OCI-LY7 (cell line): ENCODE measurements at regions not wholly inside any gene's neighbourhood (a gene's known extent, or its start where the extent isn't known, plus 50 kb on each side); places are given as distances from the start of the nearest gene placed in this dataset.

Source experiments
- BruUV-seq: library from RNA; stranded (reverse); fragments of 400-500 nt; replicated peaks from 2 replicates; lab custom pipeline; 2021; lab: Mats Ljungman, UMichigan
- CTCF ChIA-PET: fragments of 300-600 bp; sonication (Branson Sonifier 250); formaldehyde crosslinking; loops from one replicate; lab custom pipeline; 2022; ENCODE audit warnings: antibody characterized with exemption; ENCODE audit not compliant: unreplicated experiment; lab: Charles Lee
- POLR2A ChIA-PET: fragments of 300-600 bp; sonication (Branson Sonifier 250); formaldehyde crosslinking; loops from one replicate; lab custom pipeline; 2022; ENCODE audit warnings: antibody characterized with exemption; lab: Charles Lee
- DNase-seq: peaks from one replicate; pipeline ENCODE4 v3.0.0-alpha.2; 2015; ENCODE audit warnings: low spot score
- H2AFZ ChIP-seq: fragments of 200-600 bp; sonication (generic), shearing (Covaris generic); 2 replicates; pipeline ENCODE4 v1.6.1; 2014; ENCODE audit warnings: mild to moderate bottlenecking, antibody characterized with exemption, low read length, moderate library complexity
- H3K27ac ChIP-seq: fragments of 200-600 bp; sonication (generic); 2 replicates; pipeline ENCODE4 v1.5.1; 2014; ENCODE audit warnings: mixed run types, low read depth, mild to moderate bottlenecking, moderate library complexity, low read length, inconsistent platforms; ENCODE audit not compliant: poor library complexity, severe bottlenecking
- H3K36me3 ChIP-seq: fragments of 200-600 bp; sonication (generic); 2 replicates; pipeline ENCODE4 v1.6.1; 2014; ENCODE audit warnings: mild to moderate bottlenecking, antibody characterized with exemption, low read length, moderate library complexity, mixed read lengths; ENCODE audit not compliant: insufficient read depth
- H3K4me1 ChIP-seq: fragments of 200-600 bp; sonication (generic); 2 replicates; pipeline ENCODE4 v1.5.1; 2014; ENCODE audit warnings: mild to moderate bottlenecking, low read length; ENCODE audit not compliant: insufficient read depth, poor library complexity, severe bottlenecking
- H3K4me2 ChIP-seq: fragments of 200-600 bp; sonication (generic); 2 replicates; pipeline ENCODE4 v1.6.1; 2014; ENCODE audit warnings: mild to moderate bottlenecking, low read length
- H3K4me3 ChIP-seq: fragments of 200-600 bp; sonication (generic); 2 replicates; pipeline ENCODE4 v1.5.1; 2014; ENCODE audit warnings: mild to moderate bottlenecking, low read depth, low read length; ENCODE audit not compliant: poor library complexity, severe bottlenecking
- H3K79me2 ChIP-seq: fragments of 200-600 bp; sonication (generic); 2 replicates; pipeline ENCODE4 v1.6.1; 2016; ENCODE audit warnings: low read depth, mild to moderate bottlenecking, low read length, moderate library complexity, mixed read lengths; ENCODE audit not compliant: insufficient read depth
- H3K9me2 ChIP-seq: fragments of 200-600 bp; sonication (generic); 2 replicates; pipeline ENCODE4 v1.6.1; 2016; ENCODE audit warnings: mild to moderate bottlenecking, low read length, mixed read lengths; ENCODE audit not compliant: insufficient read depth
- H3K9me3 ChIP-seq: fragments of 200-600 bp; sonication (generic); 2 replicates; pipeline ENCODE4 v1.6.1; 2014; ENCODE audit warnings: mild to moderate bottlenecking, mixed run types, low read length, mixed read lengths
- H4K20me1 ChIP-seq: fragments of 200-600 bp; sonication (generic); 2 replicates; pipeline ENCODE4 v1.6.1; 2014; ENCODE audit warnings: mild to moderate bottlenecking, antibody characterized with exemption, low read length, moderate library complexity, mixed read lengths; ENCODE audit not compliant: insufficient read depth
- EZH2phosphoT487 ChIP-seq: fragments of 200-600 bp; sonication (generic); IDR thresholded peaks from 2 replicates; pipeline ENCODE4 v1.6.1; 2018; ENCODE audit warnings: low read depth, borderline replicate concordance, mild to moderate bottlenecking, mixed run types, antibody characterized with exemption, low read length, moderate library complexity, mixed read lengths
- intact Hi-C: fragments of 100-400 bp; cut with micrococcal nuclease; formaldehyde crosslinking; loops from one replicate; pipeline ENCODE4 v1.10.0; 2022; ENCODE audit not compliant: unreplicated experiment
- TF ChIP-seq, protein P1 (sequence below): fragments of 200-600 bp; sonication (generic); conservative IDR thresholded peaks from 2 replicates; pipeline ENCODE4 v1.5.1; 2014; ENCODE audit warnings: mild to moderate bottlenecking, antibody characterized with exemption, low read length, moderate library complexity, mixed read lengths

DNA sequence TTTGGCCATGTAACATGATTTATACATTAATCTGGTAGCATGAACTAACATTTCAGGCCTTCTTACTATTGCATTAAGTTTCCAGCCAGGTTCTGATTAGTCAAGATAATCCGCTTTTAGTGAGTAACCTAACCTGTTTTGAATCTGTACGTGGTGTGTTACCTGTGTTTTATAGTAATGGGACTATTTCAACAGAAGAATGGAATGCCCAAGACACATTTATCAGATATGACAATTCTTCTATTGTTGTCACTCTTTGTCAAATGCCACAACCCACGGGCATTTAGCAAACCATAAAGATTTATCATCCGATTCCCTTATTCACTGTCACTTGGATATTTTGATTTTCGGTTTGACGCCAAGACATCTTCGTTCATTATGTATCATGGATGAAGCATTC, 117.9 kb downstream of the ETAA1 start:
- Histone ChIP-seq H3K9me2 (no peaks in the 10 kb centered on the region), H3K4me2 (no peak overlapping the region), H2AFZ (no peak overlapping the region), H3K4me3 (no peak overlapping the region), H3K27ac (no peak overlapping the region), H3K4me1 (no peaks in the 10 kb centered on the region), H3K36me3 (no peaks in the 10 kb centered on the region), H3K9me3 (no peaks in the 10 kb centered on the region), H3K79me2 (no peaks in the 10 kb centered on the region), H4K20me1 (no peaks in the 10 kb centered on the region)
- ChIA-PET CTCF (no interaction called here), POLR2A (no interaction called here)
- intact Hi-C loops = no loop called here
- BruUV-seq = no TSS peak
- DNase-seq = no peak
- TF ChIP-seq, protein P1, sequence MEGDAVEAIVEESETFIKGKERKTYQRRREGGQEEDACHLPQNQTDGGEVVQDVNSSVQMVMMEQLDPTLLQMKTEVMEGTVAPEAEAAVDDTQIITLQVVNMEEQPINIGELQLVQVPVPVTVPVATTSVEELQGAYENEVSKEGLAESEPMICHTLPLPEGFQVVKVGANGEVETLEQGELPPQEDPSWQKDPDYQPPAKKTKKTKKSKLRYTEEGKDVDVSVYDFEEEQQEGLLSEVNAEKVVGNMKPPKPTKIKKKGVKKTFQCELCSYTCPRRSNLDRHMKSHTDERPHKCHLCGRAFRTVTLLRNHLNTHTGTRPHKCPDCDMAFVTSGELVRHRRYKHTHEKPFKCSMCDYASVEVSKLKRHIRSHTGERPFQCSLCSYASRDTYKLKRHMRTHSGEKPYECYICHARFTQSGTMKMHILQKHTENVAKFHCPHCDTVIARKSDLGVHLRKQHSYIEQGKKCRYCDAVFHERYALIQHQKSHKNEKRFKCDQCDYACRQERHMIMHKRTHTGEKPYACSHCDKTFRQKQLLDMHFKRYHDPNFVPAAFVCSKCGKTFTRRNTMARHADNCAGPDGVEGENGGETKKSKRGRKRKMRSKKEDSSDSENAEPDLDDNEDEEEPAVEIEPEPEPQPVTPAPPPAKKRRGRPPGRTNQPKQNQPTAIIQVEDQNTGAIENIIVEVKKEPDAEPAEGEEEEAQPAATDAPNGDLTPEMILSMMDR = no peak
- no peak for TF ChIP-seq EZH2phosphoT487

DNA sequence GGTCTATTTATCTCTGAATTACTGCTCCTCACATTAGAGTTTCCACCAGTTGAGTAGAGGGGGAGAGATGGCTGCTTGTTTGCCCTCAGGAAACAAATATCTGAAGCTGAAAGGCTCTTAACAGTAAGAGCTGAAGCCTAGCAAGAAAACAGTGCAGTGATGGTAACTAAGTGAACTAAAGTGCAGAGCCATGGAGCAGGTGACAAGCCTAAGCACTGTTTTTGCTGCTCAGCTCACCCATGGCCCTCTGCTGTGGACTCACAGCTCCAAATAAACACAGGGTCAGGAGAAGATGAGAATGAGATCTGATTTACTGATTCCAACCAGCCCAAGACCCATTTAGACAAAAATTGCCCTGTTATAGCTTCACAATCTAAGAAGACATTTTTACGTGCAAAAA, 118.4 kb downstream of the ETAA1 start:
- no peaks in the 10 kb centered on the region for H3K4me1 ChIP-seq
- intact Hi-C loops = no loop called here
- no peaks in the 10 kb centered on the region for H3K36me3 ChIP-seq
- H3K79me2 ChIP-seq = no peaks in the 10 kb centered on the region
- no TSS peak for BruUV-seq
- no peaks in the 10 kb centered on the region for H4K20me1 ChIP-seq
- H3K4me3 ChIP-seq = no peak overlapping the region
- H3K9me2 ChIP-seq = no peaks in the 10 kb centered on the region
- H3K9me3 ChIP-seq = no peaks in the 10 kb centered on the region
- H3K4me2 ChIP-seq = no peak overlapping the region
- H2AFZ ChIP-seq = no peak overlapping the region
- no peak overlapping the region for H3K27ac ChIP-seq
- CTCF ChIA-PET = no interaction called here
- POLR2A ChIA-PET = no interaction called here
- DNase-seq = no peak
- TF ChIP-seq, protein P1 = no peak
- TF ChIP-seq EZH2phosphoT487 = no peak

DNA sequence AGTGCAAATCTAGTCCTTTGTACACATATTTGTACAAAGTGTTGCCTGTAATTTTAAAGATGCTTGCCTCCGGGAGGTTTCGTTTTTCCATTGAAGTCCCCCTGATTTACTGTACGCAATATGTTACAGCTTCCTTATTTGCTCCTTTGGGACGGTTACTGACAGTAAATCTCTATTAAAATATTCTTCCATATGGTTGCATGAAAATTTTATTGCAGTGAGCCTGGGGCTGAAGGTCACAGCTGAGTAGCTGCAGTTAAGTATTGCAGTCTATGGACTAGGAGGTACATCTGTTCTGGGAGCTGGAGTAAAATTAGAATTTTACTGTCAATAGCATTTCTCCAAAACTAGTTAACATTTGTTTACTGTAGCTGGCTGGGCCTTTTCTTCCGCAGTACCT, 119.2 kb downstream of the ETAA1 start:
- H3K4me3 ChIP-seq = no peak overlapping the region
- no peaks in the 10 kb centered on the region for H3K4me1 ChIP-seq
- H3K9me2 ChIP-seq = no peaks in the 10 kb centered on the region
- no peak for DNase-seq
- BruUV-seq = no TSS peak
- no peaks in the 10 kb centered on the region for H3K9me3 ChIP-seq
- intact Hi-C loops = no loop called here
- no peak overlapping the region for H3K4me2 ChIP-seq
- TF ChIP-seq EZH2phosphoT487 = no peak
- TF ChIP-seq, protein P1 = no peak
- CTCF ChIA-PET = no interaction called here
- no peaks in the 10 kb centered on the region for H3K36me3 ChIP-seq
- H3K79me2 ChIP-seq = no peaks in the 10 kb centered on the region
- POLR2A ChIA-PET = no interaction called here
- H3K27ac ChIP-seq = no peak overlapping the region
- H4K20me1 ChIP-seq = no peaks in the 10 kb centered on the region
- H2AFZ ChIP-seq = no peak overlapping the region
